OCI-LY7 (cell line): ENCODE measurements at regions not wholly inside any gene's neighbourhood (a gene's known extent, or its start where the extent isn't known, plus 50 kb on each side); places are given as distances from the start of the nearest gene placed in this dataset.

ENCODE experiments used
- BruUV-seq: library from RNA; stranded (reverse); fragments of 400-500 nt; replicated peaks from 2 replicates; lab custom pipeline; 2021; lab: Mats Ljungman, UMichigan
- CTCF ChIA-PET: fragments of 300-600 bp; sonication (Branson Sonifier 250); formaldehyde crosslinking; loops from one replicate; lab custom pipeline; 2022; ENCODE audit warnings: antibody characterized with exemption; ENCODE audit not compliant: unreplicated experiment; lab: Charles Lee
- POLR2A ChIA-PET: fragments of 300-600 bp; sonication (Branson Sonifier 250); formaldehyde crosslinking; loops from one replicate; lab custom pipeline; 2022; ENCODE audit warnings: antibody characterized with exemption; lab: Charles Lee
- DNase-seq: peaks from one replicate; pipeline ENCODE4 v3.0.0-alpha.2; 2015; ENCODE audit warnings: low spot score
- H2AFZ ChIP-seq: fragments of 200-600 bp; sonication (generic), shearing (Covaris generic); 2 replicates; pipeline ENCODE4 v1.6.1; 2014; ENCODE audit warnings: mild to moderate bottlenecking, antibody characterized with exemption, low read length, moderate library complexity
- H3K27ac ChIP-seq: fragments of 200-600 bp; sonication (generic); 2 replicates; pipeline ENCODE4 v1.5.1; 2014; ENCODE audit warnings: mixed run types, low read depth, mild to moderate bottlenecking, moderate library complexity, low read length, inconsistent platforms; ENCODE audit not compliant: poor library complexity, severe bottlenecking
- H3K36me3 ChIP-seq: fragments of 200-600 bp; sonication (generic); 2 replicates; pipeline ENCODE4 v1.6.1; 2014; ENCODE audit warnings: mild to moderate bottlenecking, antibody characterized with exemption, low read length, moderate library complexity, mixed read lengths; ENCODE audit not compliant: insufficient read depth
- H3K4me1 ChIP-seq: fragments of 200-600 bp; sonication (generic); 2 replicates; pipeline ENCODE4 v1.5.1; 2014; ENCODE audit warnings: mild to moderate bottlenecking, low read length; ENCODE audit not compliant: insufficient read depth, poor library complexity, severe bottlenecking
- H3K4me2 ChIP-seq: fragments of 200-600 bp; sonication (generic); 2 replicates; pipeline ENCODE4 v1.6.1; 2014; ENCODE audit warnings: mild to moderate bottlenecking, low read length
- H3K4me3 ChIP-seq: fragments of 200-600 bp; sonication (generic); 2 replicates; pipeline ENCODE4 v1.5.1; 2014; ENCODE audit warnings: mild to moderate bottlenecking, low read depth, low read length; ENCODE audit not compliant: poor library complexity, severe bottlenecking
- H3K79me2 ChIP-seq: fragments of 200-600 bp; sonication (generic); 2 replicates; pipeline ENCODE4 v1.6.1; 2016; ENCODE audit warnings: low read depth, mild to moderate bottlenecking, low read length, moderate library complexity, mixed read lengths; ENCODE audit not compliant: insufficient read depth
- H3K9me2 ChIP-seq: fragments of 200-600 bp; sonication (generic); 2 replicates; pipeline ENCODE4 v1.6.1; 2016; ENCODE audit warnings: mild to moderate bottlenecking, low read length, mixed read lengths; ENCODE audit not compliant: insufficient read depth
- H3K9me3 ChIP-seq: fragments of 200-600 bp; sonication (generic); 2 replicates; pipeline ENCODE4 v1.6.1; 2014; ENCODE audit warnings: mild to moderate bottlenecking, mixed run types, low read length, mixed read lengths
- H4K20me1 ChIP-seq: fragments of 200-600 bp; sonication (generic); 2 replicates; pipeline ENCODE4 v1.6.1; 2014; ENCODE audit warnings: mild to moderate bottlenecking, antibody characterized with exemption, low read length, moderate library complexity, mixed read lengths; ENCODE audit not compliant: insufficient read depth
- EZH2phosphoT487 ChIP-seq: fragments of 200-600 bp; sonication (generic); IDR thresholded peaks from 2 replicates; pipeline ENCODE4 v1.6.1; 2018; ENCODE audit warnings: low read depth, borderline replicate concordance, mild to moderate bottlenecking, mixed run types, antibody characterized with exemption, low read length, moderate library complexity, mixed read lengths
- intact Hi-C: fragments of 100-400 bp; cut with micrococcal nuclease; formaldehyde crosslinking; loops from one replicate; pipeline ENCODE4 v1.10.0; 2022; ENCODE audit not compliant: unreplicated experiment
- TF ChIP-seq, protein P1 (sequence below): fragments of 200-600 bp; sonication (generic); conservative IDR thresholded peaks from 2 replicates; pipeline ENCODE4 v1.5.1; 2014; ENCODE audit warnings: mild to moderate bottlenecking, antibody characterized with exemption, low read length, moderate library complexity, mixed read lengths

DNA sequence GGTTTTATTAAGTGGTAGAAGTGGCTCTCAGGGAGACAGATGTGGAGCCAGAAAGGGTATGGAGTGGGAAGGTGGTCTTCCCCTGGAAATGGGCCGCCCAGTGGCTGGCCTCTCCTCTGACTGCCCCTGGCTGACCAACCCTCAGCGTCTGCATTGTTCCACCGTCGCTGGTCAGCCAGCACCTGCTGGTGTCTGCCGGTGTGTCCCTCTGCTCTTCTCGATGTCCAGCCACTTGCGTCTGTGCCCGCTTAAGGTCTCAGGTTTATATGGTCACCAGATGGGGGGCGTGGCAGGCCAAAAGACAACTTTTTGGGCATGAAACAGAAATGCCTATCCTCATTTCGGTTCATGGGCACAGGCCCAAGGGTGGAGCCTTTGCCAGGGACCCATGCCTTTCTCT is 1221.5 kb downstream of the JRKL start:
- no peaks in the 10 kb centered on the region for H3K9me3 ChIP-seq
- H2AFZ ChIP-seq, result no peak overlapping the region
- no peak for DNase-seq
- no peaks in the 10 kb centered on the region for H3K4me1 ChIP-seq
- CTCF ChIA-PET, result no interaction called here
- H3K9me2 ChIP-seq, result no peaks in the 10 kb centered on the region
- TF ChIP-seq EZH2phosphoT487, result no peak
- TF ChIP-seq, protein P1, sequence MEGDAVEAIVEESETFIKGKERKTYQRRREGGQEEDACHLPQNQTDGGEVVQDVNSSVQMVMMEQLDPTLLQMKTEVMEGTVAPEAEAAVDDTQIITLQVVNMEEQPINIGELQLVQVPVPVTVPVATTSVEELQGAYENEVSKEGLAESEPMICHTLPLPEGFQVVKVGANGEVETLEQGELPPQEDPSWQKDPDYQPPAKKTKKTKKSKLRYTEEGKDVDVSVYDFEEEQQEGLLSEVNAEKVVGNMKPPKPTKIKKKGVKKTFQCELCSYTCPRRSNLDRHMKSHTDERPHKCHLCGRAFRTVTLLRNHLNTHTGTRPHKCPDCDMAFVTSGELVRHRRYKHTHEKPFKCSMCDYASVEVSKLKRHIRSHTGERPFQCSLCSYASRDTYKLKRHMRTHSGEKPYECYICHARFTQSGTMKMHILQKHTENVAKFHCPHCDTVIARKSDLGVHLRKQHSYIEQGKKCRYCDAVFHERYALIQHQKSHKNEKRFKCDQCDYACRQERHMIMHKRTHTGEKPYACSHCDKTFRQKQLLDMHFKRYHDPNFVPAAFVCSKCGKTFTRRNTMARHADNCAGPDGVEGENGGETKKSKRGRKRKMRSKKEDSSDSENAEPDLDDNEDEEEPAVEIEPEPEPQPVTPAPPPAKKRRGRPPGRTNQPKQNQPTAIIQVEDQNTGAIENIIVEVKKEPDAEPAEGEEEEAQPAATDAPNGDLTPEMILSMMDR, result no peak
- H3K4me3 ChIP-seq, result no peak overlapping the region
- no peaks in the 10 kb centered on the region for H4K20me1 ChIP-seq
- intact Hi-C loops, result no loop called here
- H3K4me2 ChIP-seq, result no peak overlapping the region
- POLR2A ChIA-PET, result no interaction called here
- no peaks in the 10 kb centered on the region for H3K79me2 ChIP-seq
- no TSS peak for BruUV-seq
- no peak overlapping the region for H3K27ac ChIP-seq
- H3K36me3 ChIP-seq, result no peaks in the 10 kb centered on the region

DNA sequence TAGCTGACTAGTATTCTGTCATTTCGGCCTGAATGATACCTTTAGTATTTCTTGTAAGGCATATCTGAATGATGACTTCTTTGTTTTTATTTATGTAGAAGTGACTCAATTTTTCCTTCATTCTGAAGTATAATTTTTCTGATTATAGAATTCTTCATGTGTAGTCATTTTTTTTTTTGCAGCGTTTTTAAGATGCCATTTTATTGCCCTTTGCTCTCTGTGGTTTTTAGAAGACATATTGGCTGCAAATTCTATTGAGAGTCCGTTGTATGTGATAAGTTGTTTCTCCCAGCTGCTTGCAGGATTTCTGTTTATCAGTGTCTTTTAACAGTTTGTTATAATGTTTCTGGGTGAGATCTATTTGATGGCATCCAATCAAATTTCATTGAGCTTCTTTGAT is 1224.8 kb downstream of the JRKL start:
- no peaks in the 10 kb centered on the region for H4K20me1 ChIP-seq
- no TSS peak for BruUV-seq
- intact Hi-C loops, result no loop called here
- H3K9me2 ChIP-seq, result no peaks in the 10 kb centered on the region
- H3K9me3 ChIP-seq, result no peaks in the 10 kb centered on the region
- DNase-seq, result no peak
- no peak overlapping the region for H3K4me2 ChIP-seq
- no peaks in the 10 kb centered on the region for H3K4me1 ChIP-seq
- TF ChIP-seq EZH2phosphoT487, result no peak
- TF ChIP-seq, protein P1, result no peak
- no peak overlapping the region for H2AFZ ChIP-seq
- H3K79me2 ChIP-seq, result no peaks in the 10 kb centered on the region
- H3K4me3 ChIP-seq, result no peak overlapping the region
- H3K36me3 ChIP-seq, result no peaks in the 10 kb centered on the region
- H3K27ac ChIP-seq, result no peak overlapping the region
- ChIA-PET POLR2A (no interaction called here), CTCF (no interaction called here)

DNA sequence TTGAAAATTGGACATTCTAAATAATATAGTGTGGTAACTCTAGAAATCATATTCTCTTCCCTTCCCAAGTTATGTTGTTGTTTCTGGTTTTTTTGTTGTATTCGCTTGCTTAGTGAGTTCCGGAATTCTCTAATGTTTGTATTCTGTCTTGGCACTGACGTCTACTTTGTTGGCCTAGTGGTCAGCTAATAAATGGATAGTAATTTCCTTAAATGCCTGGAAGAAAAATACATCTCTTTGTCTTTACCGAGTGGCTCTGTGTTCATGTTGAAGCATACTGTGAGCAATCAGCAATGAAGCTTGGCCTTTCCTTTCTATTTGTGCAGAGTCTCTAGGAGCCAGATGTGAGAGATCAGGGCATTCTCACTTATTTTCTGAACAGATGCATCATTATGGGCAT is 1225.7 kb downstream of the JRKL start:
- Histone ChIP-seq H3K27ac (no peak overlapping the region), H3K79me2 (no peaks in the 10 kb centered on the region), H3K9me2 (no peaks in the 10 kb centered on the region), H3K4me1 (no peaks in the 10 kb centered on the region), H3K4me3 (no peak overlapping the region), H3K4me2 (no peak overlapping the region), H3K36me3 (no peaks in the 10 kb centered on the region), H4K20me1 (no peaks in the 10 kb centered on the region), H3K9me3 (no peaks in the 10 kb centered on the region), H2AFZ (no peak overlapping the region)
- no TSS peak for BruUV-seq
- no peak for TF ChIP-seq EZH2phosphoT487
- TF ChIP-seq, protein P1, result no peak
- intact Hi-C loops, result no loop called here
- no peak for DNase-seq
- CTCF ChIA-PET, result no interaction called here
- POLR2A ChIA-PET, result interaction anchor here (1.0 kb wide), 1 partner anchor 14 kb away, joined by 3 read pairs; no protein-coding TSS in a partner anchor
